ENCODE measurements at regions not wholly inside any gene's neighbourhood (a gene's known extent, or its start where the extent isn't known, plus 50 kb on each side); places are given as distances from the start of the nearest gene placed in this dataset.
"Not testable (repeated sequence)": the region's sequence is repeated elsewhere in the genome, so short reads cannot be mapped to it uniquely, and the experiment has no call there.

- DNase-seq (ENCODE audit: low spot score): no peak
These were observed 60.2 kb downstream of the TFPI2 start for GRCh38 chr7:93830141-93830925.

- DNase-seq (ENCODE audit: low spot score): no peak
These were observed 62.3 kb downstream of the TFPI2 start for GRCh38 chr7:93828260-93828659.

- DNase-seq (ENCODE audit: low spot score): no peak
These were observed 66.9 kb downstream of the TFPI2 start for GRCh38 chr7:93823621-93824020.

- DNase-seq (ENCODE audit: low spot score): no peak
These were observed 69.1 kb downstream of the TFPI2 start for GRCh38 chr7:93821463-93821862.

GRCh38 chr7:93819699-93820098 lies 70.9 kb downstream of the TFPI2 start:
- DNase-seq (ENCODE audit: low spot score): no peak

- DNase-seq (ENCODE audit: low spot score): no peak
These were observed 73.0 kb downstream of the TFPI2 start for GRCh38 chr7:93817526-93817925.

GRCh38 chr7:93817004-93817403 lies 73.5 kb downstream of the TFPI2 start:
- no peak for DNase-seq (ENCODE audit: low spot score)

- no peak for DNase-seq (ENCODE audit: low spot score)
These were observed 77.0 kb downstream of the TFPI2 start for GRCh38 chr7:93813514-93813913.

- DNase-seq (ENCODE audit: low spot score): no peak
These were observed 78.5 kb downstream of the TFPI2 start for GRCh38 chr7:93812061-93812460.

GRCh38 chr7:93811198-93811597 lies 79.4 kb downstream of the TFPI2 start:
- DNase-seq (ENCODE audit: low spot score): no peak

- no peak for DNase-seq (ENCODE audit: low spot score)
These were observed 80.0 kb downstream of the TFPI2 start for GRCh38 chr7:93810561-93810960.

GRCh38 chr7:93804726-93805125 lies 85.8 kb downstream of the TFPI2 start:
- DNase-seq (ENCODE audit: low spot score): no peak

- DNase-seq (ENCODE audit: low spot score): no peak
These were observed 90.7 kb downstream of the TFPI2 start for GRCh38 chr7:93799750-93800357.

- DNase-seq (ENCODE audit: low spot score): not testable (repeated sequence)
These were observed 97.4 kb downstream of the TFPI2 start for GRCh38 chr7:93793084-93793697.

GRCh38 chr7:93779115-93779514 lies 111.4 kb downstream of the TFPI2 start:
- no peak for DNase-seq (ENCODE audit: low spot score)

- DNase-seq (ENCODE audit: low spot score): no peak
These were observed 112.2 kb downstream of the TFPI2 start for GRCh38 chr7:93778384-93778783.

- DNase-seq (ENCODE audit: low spot score): no peak
These were observed 117.1 kb downstream of the TFPI2 start for GRCh38 chr7:93773446-93773845.

GRCh38 chr7:93765475-93765874 lies 125.1 kb downstream of the TFPI2 start:
- DNase-seq (ENCODE audit: low spot score): no peak

GRCh38 chr7:93758631-93759030 lies 131.9 kb downstream of the TFPI2 start:
- DNase-seq (ENCODE audit: low spot score): no peak

- DNase-seq (ENCODE audit: low spot score): no peak
These were observed 133.1 kb downstream of the TFPI2 start for GRCh38 chr7:93757426-93757825.

- no peak for DNase-seq (ENCODE audit: low spot score)
These were observed 133.7 kb downstream of the TFPI2 start for GRCh38 chr7:93756890-93757289.

- DNase-seq (ENCODE audit: low spot score): no peak
These were observed 139.1 kb downstream of the TFPI2 start for GRCh38 chr7:93751421-93751820.

GRCh38 chr7:93750986-93751385 lies 139.6 kb downstream of the TFPI2 start:
- no peak for DNase-seq (ENCODE audit: low spot score)
